DND-41 (cell line): ENCODE measurements at regions not wholly inside any gene's neighbourhood (a gene's known extent, or its start where the extent isn't known, plus 50 kb on each side); places are given as distances from the start of the nearest gene placed in this dataset.

Source experiments
- ATAC-seq: fragments of 200-7000 bp; cut with Tn5 transposase; 3 replicates; pipeline ENCODE4 v1.9.1; 2021; ENCODE audit warnings: low read depth; ENCODE audit not compliant: insufficient read depth
- DNase-seq: peaks from one replicate; pipeline ENCODE4 v3.0.0-alpha.2; 2020
- H2AFZ ChIP-seq: 2 replicates; pipeline ENCODE4 v1.6.0; 2012; ENCODE audit warnings: low read depth, low read length
- H3K27ac ChIP-seq: 2 replicates; pipeline ENCODE4 v1.5.1; 2012; ENCODE audit warnings: low read length, inconsistent platforms
- H3K27me3 ChIP-seq: fragments of 200-600 bp; sonication (generic); 2 replicates; pipeline ENCODE4 v1.6.0; 2012; ENCODE audit warnings: low read length, mild to moderate bottlenecking, inconsistent platforms; ENCODE audit not compliant: insufficient read depth, poor library complexity
- H3K36me3 ChIP-seq: 2 replicates; pipeline ENCODE4 v1.5.1; 2012; ENCODE audit warnings: low read length, inconsistent platforms; ENCODE audit not compliant: insufficient read depth
- H3K4me1 ChIP-seq: 2 replicates; pipeline ENCODE4 v1.5.1; 2012; ENCODE audit warnings: mild to moderate bottlenecking, low read length; ENCODE audit not compliant: insufficient read depth
- H3K4me2 ChIP-seq: 2 replicates; pipeline ENCODE4 v1.6.0; 2012; ENCODE audit warnings: mild to moderate bottlenecking, moderate library complexity, low read length, inconsistent platforms; ENCODE audit not compliant: insufficient read depth
- H3K4me3 ChIP-seq, 2 experiments: fragments of 200-600 bp in 1 of 2; shearing (Covaris generic) in 1 of 2; 2 replicates each; pipeline ENCODE4 v1.5.1; 2012 to 2016; ENCODE audit warnings: inconsistent platforms in 2 of 2, low read length in 2 of 2, mild to moderate bottlenecking in 2 of 2, low read depth in 1 of 2, moderate library complexity in 1 of 2
- H3K79me2 ChIP-seq: 2 replicates; pipeline ENCODE4 v1.6.0; 2012; ENCODE audit warnings: low read length, inconsistent platforms; ENCODE audit not compliant: insufficient read depth
- H3K9ac ChIP-seq: 2 replicates; pipeline ENCODE4 v1.6.0; 2012; ENCODE audit warnings: low read depth, mild to moderate bottlenecking, inconsistent platforms, low read length, moderate library complexity
- H3K9me3 ChIP-seq: 2 replicates; pipeline ENCODE4 v1.5.1; 2012; ENCODE audit warnings: low read length, moderate library complexity, mild to moderate bottlenecking, inconsistent platforms; ENCODE audit not compliant: insufficient read depth, severe bottlenecking
- H4K20me1 ChIP-seq: 2 replicates; pipeline ENCODE4 v1.6.0; 2012; ENCODE audit warnings: low read length; ENCODE audit not compliant: insufficient read depth
- CTCF ChIP-seq: IDR thresholded peaks from 2 replicates; pipeline ENCODE4 v1.5.1; 2012; ENCODE audit warnings: borderline replicate concordance, low read length, moderate library complexity, mild to moderate bottlenecking; ENCODE audit not compliant: poor library complexity, severe bottlenecking; ENCODE audit errors: extremely low read depth
- EZH2 ChIP-seq: IDR thresholded peaks from 3 replicates; pipeline ENCODE4 v1.6.1; 2012; ENCODE audit warnings: borderline replicate concordance, low read depth, mild to moderate bottlenecking, moderate library complexity, low read length, inconsistent platforms; ENCODE audit not compliant: severe bottlenecking

GRCh38 chr4:37742149-37742548 lies 56.0 kb upstream of the RELL1 start:
- Histone ChIP-seq H3K79me2 (no peaks in the 10 kb centered on the region), H3K4me3 (no peak overlapping the region), H4K20me1 (no peaks in the 10 kb centered on the region), H3K27me3 (no peaks in the 10 kb centered on the region), H3K9ac (no peak overlapping the region), H3K36me3 (no peaks in the 10 kb centered on the region), H3K4me2 (no peak overlapping the region), H2AFZ (no peak overlapping the region), H3K4me1 (peaks cover 5% of the 10 kb centered on the region), H3K9me3 (peaks cover 2% of the 10 kb centered on the region), H3K27ac (no peak overlapping the region)
- ATAC-seq = no peak
- no peak for TF ChIP-seq CTCF
- no peak for TF ChIP-seq EZH2
- no peak for DNase-seq

GRCh38 chr4:37741564-37741963 lies 55.4 kb upstream of the RELL1 start:
- DNase-seq = no peak

GRCh38 chr4:37740546-37740945 lies 54.4 kb upstream of the RELL1 start:
- H2AFZ ChIP-seq = no peak overlapping the region; the same call in 1 of the 2 replicates
- TF ChIP-seq EZH2 (no peak), CTCF (no peak)
- no peak for ATAC-seq

More at GRCh38 chr4:37741564-37741963, 55.4 kb upstream of the RELL1 start:
- Histone ChIP-seq H3K36me3 (no peaks in the 10 kb centered on the region), H3K27ac (no peak overlapping the region), H3K4me2 (no peak overlapping the region), H3K9ac (no peak overlapping the region), H3K9me3 (no peaks in the 10 kb centered on the region), H2AFZ (no peak overlapping the region), H3K4me3 (no peak overlapping the region), H3K27me3 (no peaks in the 10 kb centered on the region), H3K79me2 (no peaks in the 10 kb centered on the region), H4K20me1 (no peaks in the 10 kb centered on the region), H3K4me1 (no peaks in the 10 kb centered on the region)
- TF ChIP-seq EZH2 (no peak), CTCF (no peak)
- no peak for ATAC-seq

GRCh38 chr4:37737466-37737865 lies 51.3 kb upstream of the RELL1 start:
- ATAC-seq (no peak), DNase-seq (no peak)
- Histone ChIP-seq H3K4me2 (no peak overlapping the region), H3K27me3 (no peaks in the 10 kb centered on the region), H3K79me2 (no peaks in the 10 kb centered on the region), H4K20me1 (no peaks in the 10 kb centered on the region), H2AFZ (no peak overlapping the region), H3K9ac (no peak overlapping the region), H3K4me1 (no peaks in the 10 kb centered on the region), H3K9me3 (no peaks in the 10 kb centered on the region), H3K27ac (no peak overlapping the region), H3K36me3 (no peaks in the 10 kb centered on the region), H3K4me3 (no peak overlapping the region)
- TF ChIP-seq CTCF (no peak), EZH2 (no peak)

More at GRCh38 chr4:37740546-37740945, 54.4 kb upstream of the RELL1 start:
- no peaks in the 10 kb centered on the region for H3K27me3 ChIP-seq
- no peak for DNase-seq
- H3K79me2 ChIP-seq = no peaks in the 10 kb centered on the region
- no peaks in the 10 kb centered on the region for H3K36me3 ChIP-seq
- H3K9ac ChIP-seq = no peak overlapping the region
- H3K9me3 ChIP-seq = no peaks in the 10 kb centered on the region
- H3K4me1 ChIP-seq = no peaks in the 10 kb centered on the region
- no peaks in the 10 kb centered on the region for H4K20me1 ChIP-seq
- no peak overlapping the region for H3K27ac ChIP-seq
- H3K4me2 ChIP-seq = no peak overlapping the region
- H3K4me3 ChIP-seq = no peak overlapping the region
